GM21717 (cell line): ENCODE measurements at regions not wholly inside any gene's neighbourhood (a gene's known extent, or its start where the extent isn't known, plus 50 kb on each side); places are given as distances from the start of the nearest gene placed in this dataset.

ENCODE experiments used
- ATAC-seq: cut with Tn5 transposase; IDR thresholded peaks from one replicate; pipeline ENCODE4 v1.9.1; 2021; ENCODE audit warnings: mild to moderate bottlenecking, moderate library complexity; ENCODE audit not compliant: unreplicated experiment

GRCh38 chr15:47945872-47946650 is 174.7 kb upstream of the SLC24A5 start:
- no peak for ATAC-seq

- no peak for ATAC-seq
Observed at GRCh38 chr15:47949815-47950214, 171.0 kb upstream of the SLC24A5 start.

- no peak for ATAC-seq
Observed at GRCh38 chr15:47950447-47950846, 170.3 kb upstream of the SLC24A5 start.

GRCh38 chr15:47951781-47952180 is 169.0 kb upstream of the SLC24A5 start:
- ATAC-seq: no peak

GRCh38 chr15:47954196-47954595 is 166.6 kb upstream of the SLC24A5 start:
- ATAC-seq: no peak

- no peak for ATAC-seq
Observed at GRCh38 chr15:47955021-47955420, 165.8 kb upstream of the SLC24A5 start.

GRCh38 chr15:47959617-47960413 is 161.0 kb upstream of the SLC24A5 start:
- no peak for ATAC-seq

GRCh38 chr15:47961401-47962090 is 159.2 kb upstream of the SLC24A5 start:
- ATAC-seq: peak; percentile 87

GRCh38 chr15:47963265-47963664 is 157.5 kb upstream of the SLC24A5 start:
- no peak for ATAC-seq

- no peak for ATAC-seq
Observed at GRCh38 chr15:47964229-47964628, 156.6 kb upstream of the SLC24A5 start.

GRCh38 chr15:47965297-47965696 is 155.5 kb upstream of the SLC24A5 start:
- ATAC-seq: no peak

- no peak for ATAC-seq
Observed at GRCh38 chr15:47968593-47968992, 152.2 kb upstream of the SLC24A5 start.

- ATAC-seq: no peak
Observed at GRCh38 chr15:47971637-47972036, 149.2 kb upstream of the SLC24A5 start.

GRCh38 chr15:47972738-47973137 is 148.1 kb upstream of the SLC24A5 start:
- ATAC-seq: no peak

- ATAC-seq: no peak
Observed at GRCh38 chr15:47974724-47975123, 146.1 kb upstream of the SLC24A5 start.

- ATAC-seq: no peak
Observed at GRCh38 chr15:47975427-47975826, 145.4 kb upstream of the SLC24A5 start.

- no peak for ATAC-seq
Observed at GRCh38 chr15:47983533-47983932, 137.3 kb upstream of the SLC24A5 start.

- ATAC-seq: no peak
Observed at GRCh38 chr15:47985568-47985967, 135.2 kb upstream of the SLC24A5 start.

GRCh38 chr15:47987461-47987860 is 133.3 kb upstream of the SLC24A5 start:
- no peak for ATAC-seq

GRCh38 chr15:47987908-47988532 is 132.8 kb upstream of the SLC24A5 start:
- peak; percentile 89 for ATAC-seq

GRCh38 chr15:47988564-47988963 is 132.2 kb upstream of the SLC24A5 start:
- no peak for ATAC-seq
